HG03060 (cell line): ENCODE measurements at regions not wholly inside any gene's neighbourhood (a gene's known extent, or its start where the extent isn't known, plus 50 kb on each side); places are given as distances from the start of the nearest gene placed in this dataset.

ENCODE experiments used
- ATAC-seq: cut with Tn5 transposase; IDR thresholded peaks from one replicate; pipeline ENCODE4 v1.9.1; 2021; ENCODE audit warnings: low read depth, moderate number of reproducible peaks; ENCODE audit not compliant: unreplicated experiment

- no peak for ATAC-seq
These were observed 261.4 kb downstream of the EPHA4 start for GRCh38 chr2:221310730-221311129.

DNA sequence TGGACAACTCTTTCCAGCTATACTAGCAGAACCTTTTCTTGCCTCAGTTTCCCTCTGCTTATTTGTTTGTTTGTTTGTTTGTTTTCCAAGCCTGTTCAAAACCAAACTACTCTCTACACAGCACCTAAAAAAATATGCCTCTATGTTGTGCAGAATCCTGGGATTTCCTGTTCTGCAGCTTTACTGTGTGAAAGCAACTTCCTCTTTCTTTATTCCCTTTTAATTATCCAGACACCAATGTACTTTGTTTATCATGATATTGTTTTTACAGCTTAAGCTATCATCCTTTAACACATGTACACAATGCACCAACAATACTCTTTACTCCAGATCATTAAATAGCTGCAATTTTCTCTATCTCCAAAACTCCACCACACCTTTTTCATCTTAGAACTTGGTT is 259.5 kb downstream of the EPHA4 start:
- ATAC-seq: no peak

GRCh38 chr2:221314786-221315185 is 257.3 kb downstream of the EPHA4 start:
- no peak for ATAC-seq

- ATAC-seq: no peak
These were observed 253.6 kb downstream of the EPHA4 start for GRCh38 chr2:221318376-221319130.

GRCh38 chr2:221322741-221323140 is 249.4 kb downstream of the EPHA4 start:
- no peak for ATAC-seq

DNA sequence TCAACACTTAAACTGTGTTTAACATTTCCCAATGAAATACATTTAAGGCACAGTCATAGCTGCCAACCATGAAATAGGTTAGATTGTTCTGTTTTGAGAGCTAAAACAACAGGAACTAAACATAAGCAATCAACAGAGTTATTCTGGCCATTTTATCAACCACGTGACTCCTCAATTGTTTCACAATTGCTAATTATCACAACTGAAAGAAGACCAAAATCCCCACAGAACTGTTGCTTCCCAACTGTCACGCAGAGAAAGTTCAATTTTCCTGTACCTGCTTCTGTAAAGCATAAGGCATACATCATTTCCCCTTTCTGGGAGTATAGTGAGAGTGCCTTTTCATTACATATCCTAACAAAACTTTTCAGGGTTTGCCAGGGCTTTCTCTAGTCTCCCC is 248.6 kb downstream of the EPHA4 start:
- ATAC-seq: no peak

GRCh38 chr2:221330436-221330835 is 241.7 kb downstream of the EPHA4 start:
- ATAC-seq: no peak

- no peak for ATAC-seq
These were observed 237.5 kb downstream of the EPHA4 start for GRCh38 chr2:221334481-221335218.

- ATAC-seq: no peak
These were observed 236.8 kb downstream of the EPHA4 start for GRCh38 chr2:221335219-221335752.

GRCh38 chr2:221336967-221337366 is 235.1 kb downstream of the EPHA4 start:
- ATAC-seq: no peak

GRCh38 chr2:221337957-221338685 is 234.0 kb downstream of the EPHA4 start:
- ATAC-seq: no peak

DNA sequence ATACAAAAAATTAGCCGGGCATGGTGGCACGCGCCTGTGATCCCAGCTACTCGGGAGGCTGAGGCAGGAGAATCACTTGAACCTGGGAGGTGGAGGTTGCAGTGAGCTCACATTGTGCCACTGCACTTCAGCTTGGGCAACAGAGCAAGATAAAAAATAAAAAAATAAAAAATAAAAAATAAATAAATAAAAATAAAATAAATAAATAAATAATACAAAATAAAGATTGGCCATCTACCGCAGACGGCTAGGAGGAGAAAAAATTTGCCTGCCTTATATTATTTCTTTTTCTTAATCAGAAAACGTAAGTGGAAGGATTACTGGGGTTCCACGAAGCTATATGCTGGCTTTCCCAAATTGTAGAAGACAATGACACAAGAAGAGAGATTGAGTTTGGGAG is 229.7 kb downstream of the EPHA4 start:
- ATAC-seq: no peak

DNA sequence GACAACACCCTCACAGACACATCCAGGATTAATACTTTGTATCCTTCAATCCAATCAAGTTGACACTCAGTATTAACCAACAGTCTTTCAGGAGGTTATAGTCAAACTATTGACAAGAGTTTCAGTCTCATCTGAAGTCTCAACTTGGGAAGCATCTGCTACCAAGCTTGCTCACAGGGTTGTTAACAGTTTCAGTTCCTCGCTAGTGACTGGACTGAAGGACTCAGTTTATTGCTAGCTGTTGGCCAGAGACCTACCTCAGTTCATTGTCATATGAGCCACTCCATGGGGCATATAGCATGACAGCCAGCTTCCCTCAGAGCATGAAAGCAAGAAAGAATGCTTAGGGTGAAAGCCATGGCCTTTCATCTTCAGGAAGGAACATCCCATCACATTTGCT is 228.6 kb downstream of the EPHA4 start:
- ATAC-seq: no peak

GRCh38 chr2:221345516-221345915 is 226.6 kb downstream of the EPHA4 start:
- no peak for ATAC-seq

- no peak for ATAC-seq
These were observed 225.7 kb downstream of the EPHA4 start for GRCh38 chr2:221346411-221346810.

GRCh38 chr2:221347471-221347870 is 224.6 kb downstream of the EPHA4 start:
- ATAC-seq: no peak

- ATAC-seq: no peak
These were observed 221.5 kb downstream of the EPHA4 start for GRCh38 chr2:221350616-221351015.

DNA sequence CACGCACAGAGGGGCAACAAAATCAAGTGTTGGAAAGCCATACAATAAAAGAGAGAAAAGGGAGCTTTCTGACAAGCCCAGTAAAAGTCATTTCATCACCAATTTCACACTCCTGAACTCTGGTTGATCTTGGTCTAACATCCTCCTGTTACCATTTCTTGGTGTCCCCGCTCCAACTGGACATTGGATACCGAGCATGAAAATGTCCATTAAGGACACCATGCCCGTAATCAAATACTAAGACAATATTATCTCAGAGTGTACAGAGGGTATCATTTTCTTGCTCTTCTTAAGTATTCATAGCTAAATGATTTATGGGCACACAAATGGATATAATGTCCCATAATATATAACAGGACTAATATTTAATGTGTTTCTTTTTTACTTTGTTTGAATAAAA is 218.9 kb downstream of the EPHA4 start:
- ATAC-seq: no peak

GRCh38 chr2:221360312-221360711 is 211.8 kb downstream of the EPHA4 start:
- no peak for ATAC-seq

- no peak for ATAC-seq
These were observed 211.4 kb downstream of the EPHA4 start for GRCh38 chr2:221360742-221361141.

DNA sequence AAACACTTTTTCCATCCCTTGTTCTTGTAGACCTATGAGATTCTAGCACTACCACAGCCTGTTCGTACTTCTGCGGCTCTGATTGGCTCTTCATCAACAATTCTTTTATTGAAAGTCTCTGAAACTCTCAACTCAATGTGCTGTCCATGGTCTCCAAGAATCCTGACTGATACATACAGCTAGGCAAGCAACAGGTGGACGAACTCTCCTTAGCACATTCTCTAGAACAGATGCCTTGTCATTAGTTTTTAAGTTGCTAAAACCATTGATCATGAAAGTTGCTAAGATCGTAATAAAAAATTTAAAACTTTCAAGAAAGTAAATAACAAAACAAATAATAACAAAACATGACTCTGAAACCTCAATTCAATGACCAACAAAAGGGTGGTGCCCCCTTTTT is 210.5 kb downstream of the EPHA4 start:
- no peak for ATAC-seq
